IPS DF 6.9 (cell line): ENCODE measurements at regions not wholly inside any gene's neighbourhood (a gene's known extent, or its start where the extent isn't known, plus 50 kb on each side); places are given as distances from the start of the nearest gene placed in this dataset.
"Not testable (repeated sequence)": the region's sequence is repeated elsewhere in the genome, so short reads cannot be mapped to it uniquely, and the experiment has no call there.

Source experiments
- DNase-seq: peaks from one replicate; pipeline ENCODE4 v3.0.0-alpha.2; 2013; ENCODE audit warnings: low read depth, low spot score
- H3K27ac ChIP-seq: one replicate; pipeline ENCODE4 v1.5.1; 2013; ENCODE audit warnings: low read length, control low read depth
- H3K27me3 ChIP-seq: 2 replicates; pipeline ENCODE4 v1.6.1; 2013; ENCODE audit warnings: mild to moderate bottlenecking, low read length; ENCODE audit not compliant: control insufficient read depth, insufficient read depth
- H3K36me3 ChIP-seq: 2 replicates; pipeline ENCODE4 v1.6.1; 2013; ENCODE audit warnings: low read length; ENCODE audit not compliant: control insufficient read depth, insufficient read depth
- H3K4me1 ChIP-seq: 2 replicates; pipeline ENCODE4 v1.6.1; 2013; ENCODE audit warnings: low read length; ENCODE audit not compliant: control insufficient read depth, insufficient read depth
- H3K4me3 ChIP-seq: 2 replicates; pipeline ENCODE4 v1.5.1; 2013; ENCODE audit warnings: mild to moderate bottlenecking, low read length
- H3K9me3 ChIP-seq: 2 replicates; pipeline ENCODE4 v1.6.1; 2013; ENCODE audit warnings: low read length, inconsistent platforms; ENCODE audit not compliant: control insufficient read depth, insufficient read depth
- WGBS: extraction: QIAGEN DNeasy Blood & Tissue Kit; methylation state at CpG from one replicate; pipeline ENCODE4 v1.1.7; 2013; ENCODE audit warnings: mixed read lengths, missing lambda C conversion rate; ENCODE audit not compliant: insufficient read length, insufficient coverage; 5-methylcytosine and 5-hydroxymethylcytosine counted together

DNA sequence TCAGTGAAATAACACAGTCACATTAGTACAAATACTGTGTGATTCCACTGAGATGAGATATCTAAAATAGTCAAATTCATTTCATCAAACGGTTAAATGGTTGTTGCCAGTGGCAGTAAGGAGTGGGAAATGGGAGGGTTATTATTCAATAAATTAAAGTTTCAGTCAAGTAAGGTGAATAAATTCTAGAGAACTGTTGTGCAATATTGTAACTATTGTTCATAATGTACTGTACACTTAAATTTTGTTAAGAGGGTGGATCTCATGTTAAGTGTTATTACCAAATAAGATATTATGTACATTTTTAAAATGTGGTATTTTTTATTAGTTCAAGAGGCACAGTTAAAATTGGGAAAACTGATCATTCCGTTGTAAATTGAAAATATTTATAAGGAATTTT, 463.3 kb upstream of the BRINP3 start:
- Histone ChIP-seq H3K27me3 (no peaks in the 10 kb centered on the region), H3K4me3 (no peak overlapping the region), H3K4me1 (no peaks in the 10 kb centered on the region), H3K27ac (no peak overlapping the region), H3K9me3 (no peaks in the 10 kb centered on the region), H3K36me3 (no peaks in the 10 kb centered on the region)
- no CpG with 5 or more reads among the region's 2 CpGs for WGBS
- DNase-seq = no peak

DNA sequence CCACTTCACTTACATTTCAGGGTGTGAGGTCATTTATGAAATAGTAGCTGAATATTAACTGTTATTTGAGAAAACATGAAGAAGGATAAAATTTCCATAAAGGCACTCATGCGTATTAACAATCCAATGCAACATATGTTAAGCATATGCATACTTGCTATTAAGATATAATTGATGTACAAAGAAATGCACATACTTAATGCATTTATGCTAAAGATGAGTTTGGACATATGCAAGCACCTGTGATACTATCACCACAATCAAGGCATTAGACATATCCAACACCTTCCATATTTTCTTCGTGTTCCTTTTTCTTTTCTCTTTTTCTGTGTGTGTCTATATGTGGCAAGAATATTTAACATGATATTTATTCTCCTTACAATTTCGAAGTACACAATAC, 464.8 kb upstream of the BRINP3 start:
- DNase-seq = no peak
- WGBS = no CpG with 5 or more reads among the region's 3 CpGs
- Histone ChIP-seq H3K36me3 (no peaks in the 10 kb centered on the region), H3K27me3 (no peaks in the 10 kb centered on the region), H3K4me1 (no peaks in the 10 kb centered on the region), H3K27ac (no peak overlapping the region), H3K4me3 (no peak overlapping the region), H3K9me3 (no peaks in the 10 kb centered on the region)

DNA sequence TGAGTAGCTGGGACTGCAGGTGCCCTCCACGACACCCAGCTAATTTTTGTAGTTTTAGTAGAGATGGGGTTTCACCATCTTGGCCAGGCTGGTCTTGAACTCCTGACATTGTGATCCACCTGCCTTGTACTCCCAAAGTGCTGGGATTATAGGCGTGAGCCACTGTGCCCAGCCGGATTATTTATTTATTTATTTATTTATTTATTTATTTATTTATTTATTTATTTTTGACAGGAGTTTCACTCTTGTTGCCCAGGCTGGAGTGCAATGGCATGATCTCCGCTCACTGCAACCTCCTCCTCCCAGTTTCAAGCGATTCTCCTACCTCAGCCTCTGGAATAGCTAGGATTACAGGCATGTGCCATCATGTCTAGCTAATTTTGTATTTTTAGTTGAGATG, 466.1 kb upstream of the BRINP3 start:
- no CpG with 5 or more reads among the region's 5 CpGs for WGBS
- not testable (repeated sequence) for H3K4me1 ChIP-seq, DNase-seq, H3K4me3 ChIP-seq, H3K27ac ChIP-seq, H3K36me3 ChIP-seq, H3K27me3 ChIP-seq, H3K9me3 ChIP-seq

DNA sequence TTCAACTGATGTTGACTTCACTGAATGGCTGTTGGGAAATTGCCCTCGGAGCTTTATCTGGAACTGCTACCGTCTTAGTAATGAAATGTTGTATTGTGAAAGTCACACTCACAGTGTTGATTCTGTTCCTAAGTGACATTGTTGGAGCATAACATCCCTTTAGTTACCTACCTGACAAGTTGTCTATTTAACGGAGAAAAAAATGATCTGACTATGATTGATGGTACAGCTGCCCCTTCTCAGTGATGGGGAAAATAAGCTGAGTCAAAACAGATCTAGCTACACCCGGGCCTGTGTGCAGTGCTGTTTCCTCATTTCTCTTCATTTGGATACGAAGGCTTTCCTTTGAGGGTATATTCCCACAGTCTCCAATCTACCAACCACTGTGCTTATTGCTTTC, 472.3 kb upstream of the BRINP3 start:
- Histone ChIP-seq H3K9me3 (no peaks in the 10 kb centered on the region), H3K36me3 (no peaks in the 10 kb centered on the region), H3K4me3 (no peak overlapping the region), H3K4me1 (no peaks in the 10 kb centered on the region), H3K27ac (no peak overlapping the region), H3K27me3 (no peaks in the 10 kb centered on the region)
- no CpG with 5 or more reads among the region's 5 CpGs for WGBS
- no peak for DNase-seq

DNA sequence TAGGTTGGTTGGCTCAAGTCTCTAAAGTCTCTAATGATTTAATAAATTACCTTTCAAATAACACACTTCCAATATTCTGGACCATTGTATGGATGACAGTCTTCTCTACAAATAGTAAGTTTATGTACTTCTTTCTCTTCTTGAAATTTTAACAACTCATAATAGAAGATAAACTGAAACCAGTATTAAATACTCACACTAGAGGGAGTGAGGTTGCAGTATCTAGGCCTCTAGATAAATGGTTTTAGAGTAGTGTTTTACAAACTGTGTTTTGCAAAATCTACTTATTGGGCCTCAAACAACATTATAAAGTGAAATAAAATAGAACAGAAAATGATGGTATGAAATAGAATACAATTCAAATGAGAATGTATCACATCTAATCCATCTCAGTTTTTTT, 479.9 kb upstream of the BRINP3 start:
- no peaks in the 10 kb centered on the region for H3K36me3 ChIP-seq
- DNase-seq = no peak
- H3K27me3 ChIP-seq = no peaks in the 10 kb centered on the region
- no peaks in the 10 kb centered on the region for H3K9me3 ChIP-seq
- no peak overlapping the region for H3K4me3 ChIP-seq
- H3K4me1 ChIP-seq = no peaks in the 10 kb centered on the region
- no peak overlapping the region for H3K27ac ChIP-seq

DNA sequence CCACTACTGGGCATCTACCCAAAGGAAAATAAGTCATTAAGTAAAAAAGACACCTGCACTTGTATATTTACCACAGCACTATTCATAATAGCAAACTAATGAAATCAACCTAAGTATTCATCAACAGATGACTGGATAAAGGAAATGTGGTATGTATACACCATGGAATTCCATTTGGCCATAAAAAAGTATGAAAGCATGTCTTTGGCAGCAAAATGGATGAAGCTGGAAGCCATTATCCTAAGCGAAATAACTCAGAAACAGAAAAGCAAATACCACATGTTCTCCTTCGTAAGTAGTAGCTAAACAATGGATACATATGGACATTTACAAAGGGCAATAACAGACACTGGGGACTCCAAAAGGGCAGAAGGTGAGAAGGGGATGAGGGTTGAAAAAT, 485.7 kb upstream of the BRINP3 start:
- Histone ChIP-seq H3K27ac (no peak overlapping the region), H3K36me3 (no peaks in the 10 kb centered on the region), H3K4me3 (no peak overlapping the region), H3K9me3 (no peaks in the 10 kb centered on the region), H3K4me1 (no peaks in the 10 kb centered on the region), H3K27me3 (no peaks in the 10 kb centered on the region)
- no peak for DNase-seq
- no CpG with 5 or more reads among the region's 2 CpGs for WGBS

DNA sequence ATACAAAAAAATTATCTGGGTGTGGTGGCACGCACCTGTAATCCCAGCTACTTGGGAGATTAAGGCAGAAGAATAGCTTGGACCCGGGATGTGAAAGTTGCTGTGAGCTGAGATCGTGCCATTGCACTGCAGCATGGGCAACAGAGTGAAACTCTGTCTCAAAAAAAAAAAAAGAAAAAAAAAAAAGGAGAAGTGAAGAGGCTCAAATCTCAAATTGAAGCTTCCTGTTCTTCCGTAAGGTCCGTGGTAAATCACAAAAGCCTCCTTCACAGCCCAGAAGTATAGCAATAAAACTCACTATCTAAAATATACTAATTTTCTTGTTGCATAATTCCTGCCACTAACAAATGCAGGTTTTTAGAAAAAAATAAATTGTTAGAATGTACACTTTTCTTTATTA, 498.2 kb upstream of the BRINP3 start:
- Histone ChIP-seq H3K4me1 (no peaks in the 10 kb centered on the region), H3K4me3 (no peak overlapping the region), H3K27ac (no peak overlapping the region), H3K27me3 (no peaks in the 10 kb centered on the region), H3K36me3 (no peaks in the 10 kb centered on the region), H3K9me3 (no peaks in the 10 kb centered on the region)
- no CpG with 5 or more reads among the region's 5 CpGs for WGBS
- no peak for DNase-seq

DNA sequence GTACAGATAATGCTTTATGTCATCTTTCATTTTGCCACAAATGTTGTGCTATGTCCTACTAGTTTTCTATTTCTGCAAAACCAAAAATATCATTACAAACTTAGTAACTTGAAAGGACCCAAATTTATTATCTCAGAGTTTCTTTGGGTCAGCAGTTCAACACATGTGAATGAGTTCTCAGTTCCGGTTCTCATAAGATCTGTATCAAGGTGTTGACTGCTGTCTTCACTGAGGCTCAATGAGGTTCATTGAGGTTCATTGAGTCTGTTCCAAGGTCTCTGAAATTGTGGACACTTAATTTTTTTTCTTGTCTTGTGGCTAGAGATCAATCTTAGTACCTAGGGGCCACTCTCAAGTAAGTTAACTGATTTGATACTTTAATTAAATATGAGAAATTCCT, 525.1 kb upstream of the BRINP3 start:
- Histone ChIP-seq H3K36me3 (no peaks in the 10 kb centered on the region), H3K27me3 (no peaks in the 10 kb centered on the region), H3K4me3 (no peak overlapping the region), H3K4me1 (no peaks in the 10 kb centered on the region), H3K9me3 (no peaks in the 10 kb centered on the region), H3K27ac (no peak overlapping the region)
- WGBS = no CpG with 5 or more reads among the region's 1 CpG
- DNase-seq = no peak

DNA sequence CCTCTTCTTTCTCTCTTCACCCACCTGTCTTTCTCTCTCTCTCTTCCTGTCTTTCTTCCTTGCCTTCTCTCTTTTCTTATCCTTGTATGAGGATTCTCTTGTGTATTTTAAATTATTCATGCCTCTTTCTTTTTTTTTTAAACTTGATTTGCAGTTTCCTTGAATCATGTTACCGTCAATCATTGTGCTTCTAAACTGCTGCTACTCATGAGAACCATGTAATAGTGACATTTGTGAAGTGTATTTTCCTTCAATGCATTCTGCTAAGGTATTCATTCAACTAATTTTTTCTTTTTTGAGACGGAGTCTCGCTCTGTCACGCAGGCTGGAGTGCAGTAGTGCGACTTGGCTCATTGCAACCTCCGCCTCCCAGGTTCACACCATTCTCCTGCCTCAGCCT, 539.1 kb upstream of the BRINP3 start:
- H3K27ac ChIP-seq = no peak overlapping the region
- H3K36me3 ChIP-seq = no peaks in the 10 kb centered on the region
- no peaks in the 10 kb centered on the region for H3K4me1 ChIP-seq
- H3K27me3 ChIP-seq = no peaks in the 10 kb centered on the region
- H3K9me3 ChIP-seq = no peaks in the 10 kb centered on the region
- no CpG with 5 or more reads among the region's 6 CpGs for WGBS
- no peak overlapping the region for H3K4me3 ChIP-seq
- DNase-seq = no peak

DNA sequence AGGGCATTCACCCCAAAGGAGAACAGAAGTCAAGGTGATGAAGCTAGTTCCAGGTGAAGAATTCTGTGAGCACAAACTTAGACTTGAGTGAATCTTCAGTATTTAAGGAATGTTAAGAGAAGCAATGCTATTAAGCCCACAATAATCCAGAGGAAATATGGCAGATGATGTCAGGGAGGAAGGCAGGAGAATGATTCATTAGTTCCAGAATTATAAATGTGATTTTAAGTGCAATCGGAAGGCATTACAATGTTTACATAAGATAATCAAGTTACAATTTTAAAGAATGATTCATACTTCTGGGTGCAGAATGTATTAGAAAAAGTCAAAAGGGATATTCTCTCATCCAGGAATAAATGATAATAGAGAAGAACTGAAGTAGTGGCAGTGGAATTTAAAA, 545.2 kb upstream of the BRINP3 start:
- H3K9me3 ChIP-seq = no peaks in the 10 kb centered on the region
- no CpG with 5 or more reads among the region's 1 CpG for WGBS

DNA sequence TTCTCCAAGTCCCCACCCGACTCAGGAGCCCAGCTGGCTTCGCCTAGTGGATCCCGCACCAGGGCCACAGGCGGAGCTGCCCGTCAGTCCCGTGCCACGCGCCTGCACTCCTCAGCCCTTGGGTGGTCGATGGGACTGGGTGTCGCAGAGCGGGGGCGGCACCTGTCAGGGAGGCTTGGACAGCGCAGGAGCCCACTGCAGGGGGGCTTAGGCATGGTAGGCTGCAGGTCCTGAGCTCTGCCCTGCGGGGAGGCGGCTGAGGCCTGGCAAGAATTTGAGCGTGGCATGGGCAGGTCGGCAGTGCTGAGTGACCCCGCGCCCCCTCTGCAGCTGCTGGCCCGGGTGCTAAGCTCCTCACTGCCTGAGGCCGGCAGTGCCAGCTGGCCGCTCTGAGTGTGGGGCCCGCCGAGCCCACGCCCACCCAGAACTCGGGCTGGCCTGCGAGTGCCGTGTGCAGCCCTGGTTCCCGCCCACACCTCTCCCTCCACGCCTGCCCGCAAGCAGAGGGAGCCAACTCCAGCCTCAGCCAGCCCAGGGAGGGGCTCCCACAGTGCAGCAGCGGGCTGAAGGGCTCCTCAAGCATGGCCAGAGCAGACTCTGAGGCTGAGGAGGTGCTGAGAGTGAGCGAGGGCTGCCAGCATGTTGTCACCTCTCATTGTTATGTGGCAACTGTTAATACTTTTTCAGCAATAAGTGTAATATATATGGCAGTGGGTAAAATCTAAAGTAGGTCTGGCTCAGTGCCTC, 548.4 kb upstream of the BRINP3 start:
- no peak overlapping the region for H3K4me3 ChIP-seq
- H3K27ac ChIP-seq = no peak overlapping the region
- H3K27me3 ChIP-seq = no peaks in the 10 kb centered on the region
- WGBS = no CpG with 5 or more reads among the region's 33 CpGs
- DNase-seq = no peak
- no peaks in the 10 kb centered on the region for H3K36me3 ChIP-seq
- H3K9me3 ChIP-seq = no peaks in the 10 kb centered on the region
- no peaks in the 10 kb centered on the region; the same call in 1 of the 2 replicates for H3K4me1 ChIP-seq

More for the DNA sequence above, 545.2 kb upstream of the BRINP3 start:
- Histone ChIP-seq H3K27ac (no peak overlapping the region), H3K4me3 (no peak overlapping the region), H3K4me1 (no peaks in the 10 kb centered on the region; the same call in 1 of the 2 replicates), H3K27me3 (no peaks in the 10 kb centered on the region), H3K36me3 (no peaks in the 10 kb centered on the region)
- no peak for DNase-seq
